Stimulated activated CD4-positive, alpha-beta T cell treated with anti-CD3 and anti-CD28 coated beads, Interleukin-2, amount 100 ng/mL, for 24 hours (primary cell): ENCODE measurements at regions not wholly inside any gene's neighbourhood (a gene's known extent, or its start where the extent isn't known, plus 50 kb on each side); places are given as distances from the start of the nearest gene placed in this dataset.
"Not testable (repeated sequence)": the region's sequence is repeated elsewhere in the genome, so short reads cannot be mapped to it uniquely, and the experiment has no call there.

ENCODE experiments used
- DNase-seq, 2 donors: peaks; one replicate each; pipeline ENCODE4 v3.0.0-alpha.2; 2020

DNA sequence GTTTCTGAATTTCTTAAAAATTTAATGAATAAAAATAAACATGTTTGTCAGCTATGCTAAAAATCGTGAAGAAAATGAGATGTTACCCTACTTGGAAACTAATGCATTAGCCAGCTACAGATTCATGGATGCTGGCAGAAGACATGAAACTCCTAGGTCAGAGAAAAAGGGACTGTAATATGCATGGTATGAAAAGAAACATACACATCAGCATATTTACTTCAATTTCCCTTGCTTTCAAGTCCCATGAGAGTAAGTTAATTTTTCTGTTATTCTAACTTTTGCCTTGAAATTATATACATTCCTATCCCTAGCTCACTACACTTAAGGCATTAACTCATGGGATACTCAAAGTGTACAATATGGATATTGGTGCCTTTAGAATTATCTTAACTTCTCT, 2041.4 kb upstream of the LRRTM1 start:
- DNase-seq = no peak

DNA sequence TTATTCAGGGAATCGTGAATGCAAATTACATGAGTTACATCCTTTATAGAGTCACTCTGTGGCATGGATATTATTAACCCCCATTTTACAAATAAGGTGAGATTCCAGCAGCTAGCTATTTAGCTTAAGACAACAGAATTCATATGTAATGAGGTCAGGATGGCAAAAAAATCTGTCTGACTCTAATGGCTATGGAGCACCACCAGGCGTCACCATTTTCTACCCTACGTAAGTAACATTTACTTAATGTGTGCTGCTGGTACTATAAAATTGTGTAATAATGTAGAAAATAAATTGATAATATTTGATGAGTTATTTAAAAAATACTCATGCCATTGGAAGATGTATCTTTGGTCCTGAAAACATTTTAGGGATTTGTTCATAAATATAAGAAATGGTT, 2040.1 kb upstream of the LRRTM1 start:
- DNase-seq = no peak

DNA sequence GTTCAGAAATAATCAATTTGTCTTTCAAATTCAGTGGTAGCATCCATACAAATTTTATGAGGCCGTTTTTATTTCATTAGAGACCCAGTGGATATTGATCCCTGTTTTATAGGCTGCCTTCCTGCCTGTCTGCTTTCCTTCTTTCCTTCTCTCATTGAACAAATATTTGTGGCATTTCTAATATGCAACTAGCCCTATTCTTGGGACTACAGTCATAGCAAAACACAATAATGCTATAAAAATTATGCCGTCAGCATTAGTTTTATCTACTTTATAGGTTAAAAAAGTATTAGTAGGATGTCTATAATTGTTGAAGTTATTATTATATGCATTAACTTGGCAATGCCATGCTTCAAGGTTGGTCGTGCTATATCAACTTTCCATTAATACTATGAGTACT, 2037.8 kb upstream of the LRRTM1 start:
- no peak for DNase-seq

DNA sequence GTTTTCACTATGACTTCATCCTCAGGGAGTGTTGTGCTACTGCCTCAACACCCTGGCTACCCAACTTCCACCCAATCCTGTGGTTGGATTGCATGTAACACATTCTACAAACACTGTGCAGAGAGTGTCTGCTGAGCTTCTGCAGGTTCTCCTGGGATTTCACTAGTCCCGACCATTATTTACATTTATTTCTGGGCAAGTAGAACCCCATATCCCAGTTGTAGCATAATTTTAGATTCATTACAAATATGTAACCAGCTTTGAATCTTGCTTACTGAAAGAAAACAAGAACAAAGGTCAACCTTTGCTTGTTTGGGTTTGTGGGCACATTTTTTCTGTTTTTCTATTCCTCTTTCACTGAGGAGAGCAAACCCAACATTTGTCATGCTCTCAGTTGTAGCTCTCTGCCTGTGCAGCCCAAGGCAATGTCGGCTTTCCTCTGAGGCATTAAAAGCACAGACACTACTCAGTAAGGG, 2036.1 kb upstream of the LRRTM1 start:
- DNase-seq = no peak

DNA sequence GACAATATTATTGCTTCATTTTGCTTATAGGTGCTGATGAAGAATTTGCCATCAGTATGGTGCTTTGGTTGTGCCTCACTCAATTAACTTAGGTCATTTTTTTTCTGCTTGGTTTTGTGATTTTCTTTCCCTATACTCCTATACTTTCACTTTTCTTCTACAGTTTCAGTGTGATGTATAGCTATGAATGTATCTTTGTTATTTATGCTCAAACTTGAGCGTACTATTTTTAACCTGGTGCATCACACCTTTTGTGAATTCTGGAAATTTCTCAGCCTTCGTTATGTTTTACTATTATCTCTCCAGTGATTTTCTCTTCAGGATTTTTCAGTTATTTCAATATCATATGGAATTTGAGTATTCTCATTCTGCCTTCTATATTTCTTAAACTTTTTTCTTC, 2035.3 kb upstream of the LRRTM1 start:
- no peak for DNase-seq

DNA sequence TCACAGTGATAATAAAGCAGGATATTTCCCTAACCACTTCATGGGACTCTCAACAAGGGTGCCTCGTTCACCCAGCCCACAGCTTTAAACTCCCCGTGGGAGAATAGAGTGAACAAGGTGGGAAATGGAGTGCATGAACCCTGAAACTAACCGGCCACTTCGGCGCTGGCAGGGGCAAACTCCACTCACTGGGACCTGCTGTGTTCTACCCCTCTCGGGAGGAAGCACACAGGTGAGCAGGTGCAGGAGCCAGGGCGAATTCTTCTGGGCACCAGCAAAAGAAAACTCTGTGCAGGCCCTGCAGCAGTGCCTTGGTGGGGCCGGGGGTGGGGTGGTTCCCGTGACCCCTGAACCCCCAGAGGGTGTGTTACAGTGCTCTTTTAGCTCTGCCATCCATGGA, 2029.1 kb upstream of the LRRTM1 start:
- DNase-seq = no peak

DNA sequence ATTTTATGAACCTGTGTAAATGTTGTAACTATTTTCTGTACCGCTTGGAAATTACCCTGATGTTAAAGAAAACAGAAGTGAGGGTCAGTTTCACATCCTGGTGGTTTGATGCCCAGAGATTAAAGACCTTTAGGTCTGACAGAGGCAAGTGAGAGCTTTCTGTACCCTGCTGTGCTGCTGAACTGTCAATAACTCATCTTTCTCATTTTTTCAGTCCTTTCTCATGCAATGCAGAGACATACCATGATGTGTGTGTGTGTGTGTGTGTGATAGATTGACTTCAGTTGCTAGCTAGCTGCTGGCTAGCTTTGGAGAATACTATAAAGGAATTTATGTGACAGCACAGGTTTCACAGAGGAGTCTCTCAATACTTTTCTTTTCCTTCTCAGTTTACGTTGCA, 2025.6 kb upstream of the LRRTM1 start:
- DNase-seq = no peak

DNA sequence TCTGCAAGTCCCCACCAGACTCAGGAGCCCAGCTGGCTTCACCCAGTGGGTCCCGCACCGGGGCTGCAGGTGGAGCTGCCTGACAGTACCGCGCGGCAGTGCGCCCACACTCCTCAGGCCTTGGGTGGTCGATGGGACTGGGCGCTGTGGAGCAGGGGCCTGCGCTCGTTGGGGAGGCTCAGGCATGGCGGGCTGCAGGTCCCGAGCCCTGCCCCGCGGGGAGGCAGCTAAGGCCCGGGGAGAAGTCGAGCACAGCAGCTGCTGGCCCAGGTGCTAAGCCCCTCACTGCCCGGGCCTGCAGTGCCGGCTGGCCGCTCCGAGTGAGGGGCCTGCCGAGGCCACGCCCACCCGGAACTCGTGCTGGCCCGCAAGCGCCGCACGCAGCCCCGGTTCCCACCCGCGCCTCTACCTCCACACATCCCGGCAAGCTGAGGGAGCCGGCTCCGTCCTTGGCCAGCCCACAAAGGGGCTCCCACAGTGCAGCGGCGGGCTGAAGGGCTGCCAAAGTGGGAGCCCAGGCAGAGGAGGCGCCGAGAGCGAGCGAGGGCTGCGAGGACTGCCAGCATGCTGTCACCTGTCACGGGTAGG, 2021.7 kb upstream of the LRRTM1 start:
- DNase-seq = not testable (repeated sequence)

DNA sequence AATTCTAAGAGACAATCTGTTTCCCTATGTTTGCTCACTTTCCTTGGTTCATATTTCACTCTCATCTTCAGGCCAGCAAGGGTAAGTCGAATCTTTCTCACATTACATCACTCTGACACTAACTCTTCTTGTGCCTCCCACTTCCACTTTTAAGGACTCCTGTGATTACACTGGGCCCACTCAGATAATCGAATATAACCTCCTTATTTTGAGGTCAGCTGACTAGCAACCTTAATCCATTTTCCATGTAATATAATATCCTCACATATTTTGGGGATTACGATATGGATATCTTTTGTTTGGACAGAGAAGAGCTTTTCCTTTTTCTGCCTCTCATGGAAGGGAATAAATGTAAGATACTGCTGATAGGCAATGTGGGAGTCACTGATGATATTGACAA, 2015.7 kb upstream of the LRRTM1 start:
- DNase-seq = no peak

DNA sequence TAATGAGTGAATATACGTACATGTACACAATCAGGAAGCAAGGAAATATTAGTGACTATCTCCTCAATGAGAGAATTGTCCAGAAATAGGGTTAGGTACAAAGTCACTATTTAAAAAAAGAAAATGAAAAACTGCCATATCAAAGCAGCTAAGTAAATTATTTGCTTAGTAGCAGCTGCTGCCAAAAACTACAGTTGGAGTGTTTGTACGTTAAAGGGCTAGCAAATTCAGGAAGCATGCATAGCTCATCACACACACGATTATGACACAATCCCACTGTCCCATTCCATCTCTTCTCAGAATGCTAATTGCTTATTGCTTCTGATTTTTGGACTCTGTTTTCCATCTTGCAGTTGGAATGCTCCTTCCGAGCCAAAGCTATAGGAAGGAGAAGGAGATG, 2012.5 kb upstream of the LRRTM1 start:
- no peak for DNase-seq

DNA sequence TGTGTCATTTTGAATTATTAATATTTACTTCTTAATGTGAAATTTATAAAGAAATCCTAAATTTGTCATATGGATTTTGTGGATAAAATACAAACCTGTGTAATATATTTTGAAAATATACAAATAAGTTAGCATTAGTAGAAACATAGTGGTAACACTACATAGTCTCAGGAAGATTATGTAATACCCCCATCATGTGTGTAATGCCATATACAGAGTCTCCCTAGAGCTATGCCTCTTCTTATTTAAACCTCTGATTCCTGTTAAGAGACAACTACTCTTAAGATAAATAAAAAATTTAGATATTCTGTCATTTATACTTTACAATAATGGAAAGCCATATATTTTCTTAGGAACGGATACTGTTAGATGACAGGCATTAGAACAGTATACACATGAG, 2012.0 kb upstream of the LRRTM1 start:
- no peak for DNase-seq

DNA sequence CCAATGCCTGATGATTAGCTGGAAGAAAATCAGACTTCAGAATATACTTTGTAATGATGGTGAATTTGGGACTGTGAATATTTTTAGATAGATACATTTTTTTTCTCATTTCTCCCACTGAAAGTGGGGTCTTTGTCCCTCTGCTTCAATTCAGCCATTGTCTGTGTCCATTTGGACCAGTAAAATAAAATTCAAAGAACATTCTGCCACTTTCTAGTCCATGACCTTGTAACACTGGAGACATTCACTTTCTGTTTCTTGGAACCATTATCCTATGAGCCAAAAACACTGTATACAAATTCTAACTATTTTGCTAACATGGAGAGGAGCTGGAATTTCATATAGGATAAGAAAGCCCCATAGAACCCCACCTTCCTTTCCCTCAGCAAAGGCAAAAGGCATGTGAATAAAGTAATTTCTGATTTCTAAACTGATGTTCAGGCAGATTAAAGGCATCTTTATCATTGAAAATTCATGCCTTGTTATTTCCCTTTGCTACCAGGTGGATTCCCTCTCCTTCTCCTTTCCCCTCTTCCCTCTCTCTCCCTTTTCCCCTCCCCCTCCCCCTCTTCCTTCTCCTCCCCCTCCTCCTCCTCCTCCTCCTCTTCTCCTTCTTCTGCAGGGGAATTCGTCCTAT, 2010.4 kb upstream of the LRRTM1 start:
- DNase-seq = no peak

DNA sequence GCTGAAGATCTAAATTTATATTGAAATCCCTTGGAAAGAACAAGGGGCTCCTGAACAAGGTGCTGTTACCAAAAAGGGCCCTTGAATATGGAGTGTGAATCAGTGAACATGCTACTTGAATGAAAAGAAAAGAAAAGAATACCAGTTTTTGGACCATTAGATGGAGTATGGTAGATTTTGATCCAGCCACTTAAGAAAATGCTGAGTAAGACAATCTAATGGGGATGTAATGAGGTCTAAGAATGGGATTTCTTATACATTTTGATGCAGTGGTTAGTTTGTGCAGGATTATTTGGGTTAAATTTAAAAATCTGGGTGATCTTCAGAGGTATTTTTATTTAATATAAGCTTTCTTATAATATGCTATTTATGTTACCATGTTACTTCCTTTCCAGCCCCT, 2003.0 kb upstream of the LRRTM1 start:
- no peak for DNase-seq

DNA sequence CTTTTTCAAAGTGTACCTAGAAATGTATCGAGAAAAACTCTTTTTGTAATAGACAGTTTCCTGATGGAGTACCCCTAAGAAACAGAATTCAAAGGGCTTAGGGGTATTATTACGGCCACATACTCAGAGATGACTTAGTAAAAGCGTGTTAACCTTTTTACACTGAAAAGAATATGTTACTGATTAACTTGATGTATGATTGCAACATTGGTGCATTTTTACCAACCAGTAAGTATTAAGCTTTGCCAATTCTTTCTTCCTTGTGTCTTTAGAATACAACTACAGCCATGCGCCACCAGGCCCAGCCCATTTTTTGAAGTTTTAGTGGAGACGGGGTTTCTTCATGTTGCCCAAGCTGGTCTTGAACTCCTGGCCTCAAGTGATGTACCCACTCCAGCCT, 1997.0 kb upstream of the LRRTM1 start:
- DNase-seq = no peak

DNA sequence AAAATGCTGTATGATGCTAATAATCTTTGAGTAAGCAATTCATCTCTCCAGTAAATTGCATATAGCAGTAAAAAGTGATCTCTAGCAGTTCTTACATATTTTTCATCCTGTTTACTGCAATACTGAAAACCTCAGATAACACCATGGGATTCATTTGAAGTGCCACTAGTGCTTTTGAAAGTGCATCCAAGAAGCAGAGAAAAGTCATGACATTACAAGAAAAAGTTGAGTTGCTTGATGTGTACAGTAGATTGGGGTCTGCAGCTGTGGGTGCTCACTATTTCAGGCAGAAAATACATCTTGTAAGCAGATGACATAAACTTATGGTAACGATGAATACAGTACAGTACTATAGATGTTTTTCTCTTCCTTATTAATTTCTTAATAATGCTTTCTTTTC, 1984.9 kb upstream of the LRRTM1 start:
- DNase-seq = no peak

DNA sequence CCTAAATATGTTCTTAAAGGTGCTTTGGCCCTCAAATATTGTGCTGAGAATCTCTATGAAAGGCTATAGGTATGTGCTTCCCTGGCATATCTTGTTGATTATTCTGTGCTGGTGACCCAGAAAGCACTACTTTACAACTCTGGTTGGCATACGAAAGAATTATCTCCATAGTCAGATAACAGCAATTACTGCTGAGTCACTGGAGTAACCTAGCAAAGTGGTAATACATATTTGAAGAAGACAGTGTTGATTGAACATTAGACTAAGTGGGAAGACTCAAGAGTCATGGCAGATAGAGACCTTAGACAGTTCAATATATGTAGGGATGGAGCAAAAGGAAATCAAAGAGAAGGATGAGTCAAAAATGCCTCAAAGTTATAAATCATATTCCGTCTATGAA, 1978.5 kb upstream of the LRRTM1 start:
- no peak for DNase-seq

DNA sequence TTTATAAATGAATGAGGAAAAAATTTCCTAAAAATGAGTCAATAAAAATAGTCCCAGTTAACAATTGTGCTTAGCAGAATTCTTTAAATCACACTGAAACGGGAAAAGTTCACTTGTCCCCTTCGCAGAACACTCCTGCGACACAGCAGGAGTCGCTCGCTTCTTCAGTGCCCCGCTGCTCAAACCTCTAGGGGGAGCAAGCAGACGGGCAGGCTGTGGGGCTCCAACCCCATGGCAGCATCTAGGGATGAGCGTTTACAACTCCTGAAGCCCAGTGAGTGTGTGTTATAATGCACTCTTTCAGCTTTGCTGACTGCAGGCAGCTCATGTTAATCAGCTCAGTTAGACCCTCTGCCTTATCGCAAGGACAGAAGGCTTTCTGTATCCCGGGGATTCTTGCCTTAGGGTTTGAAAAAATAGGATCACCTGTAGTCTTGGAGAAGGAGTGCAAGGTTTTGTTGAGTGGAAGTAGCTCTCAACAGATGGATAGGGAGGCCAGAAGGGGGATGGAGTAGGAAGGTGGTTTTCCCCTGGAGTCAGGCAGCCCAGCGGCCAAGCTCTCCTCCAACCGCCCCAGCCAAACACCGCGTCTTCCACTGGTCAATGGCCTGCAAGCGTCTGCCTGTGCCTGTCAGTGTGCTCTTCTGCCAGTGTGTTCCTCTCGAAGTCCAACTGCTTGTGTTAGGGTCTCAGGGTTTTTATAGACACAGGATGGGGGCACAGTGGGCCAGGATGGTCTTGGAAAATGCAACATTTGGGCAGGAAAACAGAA, 1977.7 kb upstream of the LRRTM1 start:
- DNase-seq = no peak

DNA sequence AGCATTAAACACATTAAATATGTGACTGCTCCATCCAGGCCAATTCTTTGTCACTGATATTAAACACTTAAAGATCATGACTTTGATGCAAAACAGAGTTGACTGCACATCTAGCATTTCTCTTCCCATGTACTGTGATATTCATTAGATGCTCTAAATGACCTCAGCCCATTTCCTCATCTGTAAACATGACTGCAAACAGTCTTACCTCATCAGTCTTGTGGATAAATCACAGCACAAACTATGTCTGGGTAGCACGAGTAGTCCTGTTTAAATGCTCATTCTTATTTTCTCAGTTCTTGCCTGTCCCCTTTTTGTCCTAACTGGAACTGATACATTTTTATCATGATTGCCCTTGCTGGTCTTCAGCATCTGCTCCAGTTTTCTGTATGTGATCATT, 1974.8 kb upstream of the LRRTM1 start:
- DNase-seq = no peak

DNA sequence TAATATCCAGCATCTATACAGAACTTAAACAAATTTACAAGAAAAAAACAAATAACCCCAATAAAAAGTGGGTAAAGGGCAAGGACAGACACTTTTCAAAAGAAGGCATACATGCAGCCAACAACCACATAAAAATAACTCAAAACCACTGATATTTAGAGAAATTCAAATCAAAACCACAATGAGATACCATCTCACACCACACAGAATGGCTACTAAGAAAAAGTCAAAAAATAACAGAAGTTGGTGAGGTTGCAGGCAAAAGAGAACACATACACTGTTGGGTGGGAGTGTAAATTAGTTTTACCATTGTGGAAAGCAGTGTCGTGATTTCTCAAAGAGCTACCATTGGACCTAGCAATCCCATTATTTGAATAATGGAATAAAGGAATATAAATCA, 1973.9 kb upstream of the LRRTM1 start:
- DNase-seq = no peak

DNA sequence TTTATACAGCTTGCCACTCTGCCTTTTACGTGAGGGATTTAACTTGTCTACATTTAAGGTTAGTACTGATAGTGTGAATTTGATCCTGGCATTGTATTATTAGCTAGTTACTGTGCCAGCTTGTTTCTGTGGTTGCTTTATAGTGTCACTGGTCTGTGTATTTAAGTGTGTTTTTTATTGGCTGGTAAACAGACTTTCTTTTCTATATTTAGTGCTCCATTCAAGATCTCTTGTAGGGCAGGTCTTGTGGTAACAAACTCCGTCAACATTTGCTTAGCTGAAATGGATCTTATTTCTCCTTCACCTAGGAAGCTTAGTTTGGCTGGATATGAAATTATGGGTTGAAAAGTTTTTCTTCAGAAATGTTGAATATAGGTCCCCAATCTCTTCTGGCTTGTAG, 1971.0 kb upstream of the LRRTM1 start:
- no peak for DNase-seq

DNA sequence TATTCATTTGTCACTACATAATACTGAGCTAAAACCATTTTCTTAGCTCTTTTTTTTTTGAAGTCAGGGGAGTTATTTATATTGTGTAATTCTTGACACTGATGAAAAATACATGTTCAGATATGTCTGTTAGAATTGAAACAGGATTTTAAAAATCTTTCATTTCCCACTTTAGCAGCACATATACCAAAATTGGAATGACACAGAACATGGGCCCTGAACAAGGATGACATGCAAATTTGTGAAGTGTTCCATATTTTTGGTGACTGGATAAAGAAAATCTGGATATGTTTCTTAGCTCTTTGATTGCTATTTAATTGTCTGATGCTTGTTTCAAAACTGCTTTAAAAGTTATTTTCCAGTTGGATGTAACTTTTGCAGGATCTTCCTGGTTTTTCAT, 1963.9 kb upstream of the LRRTM1 start:
- no peak for DNase-seq

DNA sequence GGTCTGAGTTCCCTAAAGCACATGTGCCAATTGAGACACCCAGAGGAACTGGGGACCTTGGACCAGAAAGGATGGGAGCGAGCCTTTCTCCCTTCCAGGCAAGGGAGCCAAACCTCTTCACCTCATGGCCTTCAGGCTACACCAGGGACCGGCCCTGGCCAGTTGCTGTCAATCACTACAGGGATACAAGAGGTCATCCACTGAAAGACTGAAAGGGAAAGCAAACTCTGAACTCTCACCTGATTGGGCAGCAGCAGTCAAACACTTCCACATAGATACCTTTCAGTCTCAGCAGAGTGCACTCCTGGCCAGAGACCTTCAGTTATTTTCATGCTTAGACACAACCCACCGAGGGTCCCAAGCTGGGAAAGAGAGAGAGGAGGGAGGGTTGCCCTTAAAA, 1956.0 kb upstream of the LRRTM1 start:
- no peak for DNase-seq

DNA sequence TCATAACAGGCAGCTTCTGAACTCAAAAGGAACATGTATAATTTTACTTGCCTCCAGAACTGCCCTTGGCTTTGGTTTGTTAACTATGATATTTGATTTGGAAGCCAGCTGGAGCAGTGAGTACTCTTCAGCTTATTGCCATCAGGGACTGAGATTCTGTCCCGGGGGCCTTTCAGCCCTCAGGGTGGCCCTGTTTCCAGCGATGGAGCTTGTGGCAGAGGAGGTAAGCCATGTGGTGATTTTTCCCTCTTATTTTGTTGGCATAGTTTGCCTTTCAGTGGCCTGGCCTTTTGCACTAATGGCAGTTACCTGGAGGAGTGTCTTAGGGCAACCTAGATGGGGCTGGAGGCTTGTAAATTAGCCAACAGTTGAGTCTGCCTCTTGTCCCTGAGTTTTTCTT, 1955.0 kb upstream of the LRRTM1 start:
- no peak for DNase-seq

DNA sequence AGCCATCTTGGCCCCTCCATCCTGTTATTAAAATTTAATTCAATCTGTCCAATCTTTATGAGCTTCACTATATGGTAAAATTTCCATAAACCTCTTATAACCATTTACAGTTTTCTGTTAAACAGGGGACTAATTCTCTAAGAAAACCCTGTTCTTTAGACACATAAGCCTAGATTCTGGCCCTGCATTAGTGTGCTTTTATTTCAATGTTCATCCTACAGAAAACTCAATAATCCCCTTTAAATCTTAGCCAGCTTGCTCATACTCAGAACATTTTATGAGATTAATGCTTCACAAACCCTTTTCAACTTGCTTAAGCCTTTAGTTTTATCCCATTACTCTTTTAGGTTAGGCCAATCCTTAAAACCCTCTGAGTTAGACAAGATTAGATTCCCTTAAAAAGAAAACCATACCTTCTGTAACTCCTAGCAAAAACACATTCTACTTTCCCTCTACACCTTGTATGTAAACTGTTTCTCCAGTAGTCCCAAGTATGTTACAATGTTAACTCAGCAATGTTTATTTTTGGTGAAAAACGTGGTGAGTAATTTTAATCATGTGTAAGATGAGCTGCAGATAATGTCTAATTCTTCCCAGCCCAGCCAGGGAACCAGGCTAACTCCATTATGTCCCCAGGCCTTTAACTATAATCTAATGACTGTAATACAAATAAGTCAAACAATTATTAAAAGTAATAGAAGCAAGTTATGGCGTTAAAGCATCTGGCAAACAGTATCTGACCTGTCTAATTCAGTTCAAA, 1953.4 kb upstream of the LRRTM1 start:
- no peak for DNase-seq
